Uterus (tissue), 2 donors: ENCODE measurements at regions not wholly inside any gene's neighbourhood (a gene's known extent, or its start where the extent isn't known, plus 50 kb on each side); places are given as distances from the start of the nearest gene placed in this dataset.

Experiments
- CTCF ChIP-seq, 4 experiments: fragments of 200-600 bp in 2 of 4; fragments of 450-650 bp in 2 of 4; sonication (generic) in 2 of 4; IDR thresholded peaks; one replicate each; pipeline ENCODE4 v1.5.1; 2016 to 2019; ENCODE audit warnings: antibody characterized with exemption in 4 of 4, mild to moderate bottlenecking in 2 of 4, moderate library complexity in 1 of 4
- POLR2A ChIP-seq, 2 donors: fragments of 450-650 bp; IDR thresholded peaks; one replicate each; pipeline ENCODE4 v1.6.1; 2016; ENCODE audit warnings: antibody characterized with exemption in 2 of 2, mild to moderate bottlenecking in 1 of 2, moderate library complexity in 1 of 2

- TF ChIP-seq POLR2A (IDR thresholded peaks at IDR 0.05), result no peak
- no peak for TF ChIP-seq CTCF (IDR thresholded peaks at IDR 0.05)
These were observed 136.1 kb downstream of the TMEM200C start for GRCh38 chr18:5759194-5759593.
